22Rv1 (cell line): ENCODE measurements at regions not wholly inside any gene's neighbourhood (a gene's known extent, or its start where the extent isn't known, plus 50 kb on each side); places are given as distances from the start of the nearest gene placed in this dataset.
"Not testable (repeated sequence)": the region's sequence is repeated elsewhere in the genome, so short reads cannot be mapped to it uniquely, and the experiment has no call there.

Source experiments
- H3K27ac ChIP-seq: fragments of 450-650 bp; 2 replicates; pipeline ENCODE4 v1.5.1; 2017
- ZFX ChIP-seq: fragments of 450-650 bp; IDR thresholded peaks from 2 replicates; pipeline ENCODE4 v1.6.1; 2017; ENCODE audit warnings: antibody characterized with exemption, borderline replicate concordance
- TF ChIP-seq, protein P1 (sequence below): fragments of 450-650 bp; IDR thresholded peaks from 2 replicates; pipeline ENCODE4 v1.5.1; 2017; ENCODE audit warnings: mild to moderate bottlenecking

DNA sequence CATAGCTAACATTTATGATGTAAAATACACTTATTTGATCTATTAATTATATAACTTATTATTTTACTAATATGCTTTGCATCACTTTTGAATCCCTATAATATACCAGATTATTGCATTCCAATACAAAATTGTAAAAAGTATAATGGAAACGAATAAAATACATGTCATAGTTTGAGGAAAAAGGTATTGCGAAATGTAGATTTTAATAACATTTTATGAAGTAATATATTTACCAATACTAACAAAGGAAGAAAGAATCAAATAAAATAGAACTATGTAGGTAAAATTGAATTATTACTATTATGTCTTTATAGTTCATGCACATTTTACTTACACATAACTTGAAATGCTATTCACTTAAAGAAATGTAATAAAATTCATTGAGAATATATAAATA, 1300.2 kb downstream of the ADGRL3 start:
- TF ChIP-seq ZFX, result no peak
- TF ChIP-seq, protein P1, sequence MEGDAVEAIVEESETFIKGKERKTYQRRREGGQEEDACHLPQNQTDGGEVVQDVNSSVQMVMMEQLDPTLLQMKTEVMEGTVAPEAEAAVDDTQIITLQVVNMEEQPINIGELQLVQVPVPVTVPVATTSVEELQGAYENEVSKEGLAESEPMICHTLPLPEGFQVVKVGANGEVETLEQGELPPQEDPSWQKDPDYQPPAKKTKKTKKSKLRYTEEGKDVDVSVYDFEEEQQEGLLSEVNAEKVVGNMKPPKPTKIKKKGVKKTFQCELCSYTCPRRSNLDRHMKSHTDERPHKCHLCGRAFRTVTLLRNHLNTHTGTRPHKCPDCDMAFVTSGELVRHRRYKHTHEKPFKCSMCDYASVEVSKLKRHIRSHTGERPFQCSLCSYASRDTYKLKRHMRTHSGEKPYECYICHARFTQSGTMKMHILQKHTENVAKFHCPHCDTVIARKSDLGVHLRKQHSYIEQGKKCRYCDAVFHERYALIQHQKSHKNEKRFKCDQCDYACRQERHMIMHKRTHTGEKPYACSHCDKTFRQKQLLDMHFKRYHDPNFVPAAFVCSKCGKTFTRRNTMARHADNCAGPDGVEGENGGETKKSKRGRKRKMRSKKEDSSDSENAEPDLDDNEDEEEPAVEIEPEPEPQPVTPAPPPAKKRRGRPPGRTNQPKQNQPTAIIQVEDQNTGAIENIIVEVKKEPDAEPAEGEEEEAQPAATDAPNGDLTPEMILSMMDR, result no peak
- H3K27ac ChIP-seq, result no peak overlapping the region

DNA sequence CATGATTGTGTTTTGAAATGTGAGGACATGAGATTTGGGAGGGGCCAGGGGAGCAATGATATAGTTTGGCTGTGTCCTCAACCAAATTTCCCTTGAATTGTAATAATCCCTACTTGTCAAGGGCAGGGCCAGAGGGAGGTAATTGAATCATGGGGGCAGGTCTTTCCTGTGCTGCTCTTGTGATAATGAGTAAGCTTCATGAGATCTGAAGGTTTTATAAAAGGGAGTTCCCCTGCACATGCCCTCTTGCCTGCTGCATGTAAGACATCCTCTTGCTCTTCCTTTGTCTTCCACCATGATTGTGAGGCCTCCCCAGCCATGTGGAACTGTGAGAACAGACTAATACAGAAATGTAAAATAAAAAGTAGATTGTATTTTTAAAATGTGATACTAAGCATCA, 1294.9 kb downstream of the ADGRL3 start:
- TF ChIP-seq, protein P1, result no peak
- TF ChIP-seq ZFX, result no peak

DNA sequence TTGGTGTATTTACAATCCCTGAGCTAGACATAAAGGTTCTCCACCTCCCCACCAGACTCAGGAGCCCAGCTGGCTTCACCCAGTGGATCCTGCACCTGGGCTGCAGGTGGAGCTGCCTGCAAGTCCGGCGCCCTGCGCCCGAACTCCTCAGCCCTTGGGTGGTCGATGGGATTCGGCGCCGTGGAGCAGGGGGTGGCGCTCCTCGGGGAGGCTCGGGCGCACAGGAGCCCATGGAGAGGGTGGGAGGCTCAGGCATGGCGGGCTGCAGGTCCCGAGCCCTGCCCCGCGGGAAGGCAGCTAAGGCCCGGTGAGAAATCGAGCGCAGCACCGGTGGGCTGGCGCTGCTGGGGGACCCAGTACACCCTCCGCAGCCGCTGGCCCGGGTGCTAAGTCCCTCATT, 1291.6 kb downstream of the ADGRL3 start:
- H3K27ac ChIP-seq, result not testable (repeated sequence)

More for the DNA sequence above, 1294.9 kb downstream of the ADGRL3 start:
- H3K27ac ChIP-seq, result no peak overlapping the region

DNA sequence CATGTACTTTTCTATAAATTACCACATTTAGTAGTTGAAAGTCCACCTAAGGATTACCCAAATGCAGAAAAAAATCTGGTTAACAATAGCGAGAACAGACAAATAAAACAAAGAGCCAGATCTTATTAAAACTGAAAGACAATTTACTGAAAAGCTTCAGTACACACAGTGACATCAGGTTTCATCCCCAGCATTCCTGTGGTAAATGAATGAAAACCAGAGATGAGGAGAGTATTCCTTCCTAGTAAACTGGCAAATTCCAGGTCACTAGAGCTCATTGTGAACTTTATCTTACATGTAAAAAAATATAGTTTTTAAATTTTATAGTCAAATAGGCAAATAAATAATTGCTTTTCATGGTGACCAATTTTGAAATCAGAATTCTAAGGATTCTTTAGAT, 1290.5 kb downstream of the ADGRL3 start:
- H3K27ac ChIP-seq, result no peak overlapping the region
- TF ChIP-seq, protein P1, result no peak
- TF ChIP-seq ZFX, result no peak

DNA sequence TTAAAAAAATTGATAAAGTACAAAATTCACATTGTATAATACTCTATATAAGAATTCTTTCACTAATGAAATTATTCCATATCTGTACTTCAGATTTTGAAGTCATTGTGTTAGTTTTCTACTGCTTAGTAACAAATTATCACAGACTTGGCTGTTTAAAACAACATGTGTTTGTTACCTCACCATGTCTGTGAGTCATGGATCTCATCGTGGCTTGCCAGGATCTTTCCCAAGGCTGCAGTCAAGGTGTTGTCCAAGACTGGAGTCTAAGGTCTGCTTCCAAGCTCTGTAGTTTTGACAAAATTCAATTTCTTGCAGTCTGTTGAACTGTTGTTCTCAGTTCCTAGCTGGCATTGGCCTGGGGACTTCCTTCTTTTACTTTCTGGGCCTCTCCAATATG, 1286.9 kb downstream of the ADGRL3 start:
- no peak overlapping the region for H3K27ac ChIP-seq
- no peak for TF ChIP-seq ZFX
- TF ChIP-seq, protein P1, result no peak

DNA sequence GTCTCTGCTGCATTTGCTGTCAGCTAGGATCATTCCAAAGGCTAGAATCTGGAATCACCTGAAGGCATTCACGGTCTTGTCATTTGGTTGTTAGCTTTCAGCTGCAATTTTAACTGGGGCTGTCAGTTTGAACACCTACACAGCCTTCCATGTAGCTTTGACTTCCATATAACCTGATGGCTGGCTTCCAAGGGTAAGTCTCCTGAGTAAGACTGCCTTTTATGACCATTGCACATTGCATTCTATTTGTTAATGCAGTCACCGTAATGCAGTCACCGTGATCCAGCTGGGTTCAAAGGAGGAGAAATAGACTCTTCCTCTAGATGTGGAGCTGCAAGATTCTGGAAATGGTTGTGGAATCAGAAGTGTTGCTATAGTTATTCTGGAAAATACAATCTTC, 1284.2 kb downstream of the ADGRL3 start:
- TF ChIP-seq ZFX, result no peak
- TF ChIP-seq, protein P1, result no peak
- no peak overlapping the region for H3K27ac ChIP-seq

DNA sequence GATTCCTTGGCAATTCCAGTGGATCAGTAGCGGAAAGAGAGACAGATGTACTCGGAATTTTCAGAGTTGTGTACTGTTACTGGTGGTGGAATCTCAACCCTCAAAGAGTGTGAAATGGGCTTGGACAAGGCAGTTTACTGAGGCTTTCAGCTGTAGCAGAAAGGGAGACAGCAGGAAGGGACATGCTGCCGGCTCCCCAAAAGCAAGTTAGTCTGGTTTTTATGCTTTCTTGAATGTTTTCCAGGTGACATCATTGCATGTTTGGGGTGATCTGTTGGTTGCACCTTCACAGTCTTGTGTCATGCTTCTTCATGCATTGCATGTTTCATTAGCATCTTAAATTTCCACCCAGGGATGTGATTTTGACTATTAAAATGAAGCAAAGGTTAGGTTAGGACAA, 1282.2 kb downstream of the ADGRL3 start:
- no peak overlapping the region for H3K27ac ChIP-seq
- no peak for TF ChIP-seq ZFX
- TF ChIP-seq, protein P1, result no peak

DNA sequence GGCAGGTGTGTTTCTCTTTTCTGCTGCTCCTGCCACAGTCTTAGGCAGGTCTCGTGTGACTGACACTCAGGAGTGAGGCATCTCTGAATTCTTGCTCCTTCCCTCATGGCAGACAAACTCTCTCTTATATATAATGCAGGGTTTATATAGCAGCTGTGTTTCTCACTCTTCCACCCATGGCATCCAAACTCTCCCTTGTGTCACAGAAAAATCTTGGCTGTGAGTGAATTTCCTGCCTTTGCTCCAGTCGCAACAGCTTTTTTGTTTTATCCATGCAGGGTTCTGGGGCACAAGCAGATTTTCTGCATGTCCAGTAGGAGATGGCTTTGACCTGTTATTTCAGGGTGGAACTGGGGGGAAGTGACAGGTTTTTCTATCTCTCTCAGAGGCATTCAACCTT, 1275.5 kb downstream of the ADGRL3 start:
- H3K27ac ChIP-seq, result no peak overlapping the region
- no peak for TF ChIP-seq ZFX
- TF ChIP-seq, protein P1, result no peak
